K562 (cell line): ENCODE measurements at regions not wholly inside any gene's neighbourhood (a gene's known extent, or its start where the extent isn't known, plus 50 kb on each side); places are given as distances from the start of the nearest gene placed in this dataset.
A peak's percentile ranks its signal among the peaks of the same experiment; 100 is the strongest.

Experiments
- ARNT ChIP-seq, 2 experiments: fragments of 450-650 bp; IDR thresholded peaks; 2 replicates each; pipeline ENCODE4 v1.6.1; 2016; ENCODE audit warnings: mild to moderate bottlenecking in 1 of 2
- ASH1L ChIP-seq: fragments of 450-650 bp; IDR thresholded peaks from 2 replicates; pipeline ENCODE4 v1.6.1; 2018; ENCODE audit warnings: borderline replicate concordance, mild to moderate bottlenecking, low read depth; ENCODE audit not compliant: partially characterized antibody
- BCL6 ChIP-seq: fragments of 250-450 bp; sonication (Bioruptor Pico); IDR thresholded peaks from 2 replicates; pipeline ENCODE4 v1.4.0; 2020
- CC2D1A ChIP-seq: fragments of 450-650 bp; IDR thresholded peaks from 2 replicates; pipeline ENCODE4 v1.6.1; 2017; ENCODE audit warnings: mild to moderate bottlenecking
- CREB1 ChIP-seq, 2 experiments: sonication (generic) in 1 of 2; formaldehyde crosslinking in 1 of 2; IDR thresholded peaks; 2 replicates each; pipeline versions ENCODE4 v1.6.1 to v1.8.0; 2012 to 2022; ENCODE audit warnings: inconsistent platforms in 1 of 2, mild to moderate bottlenecking in 1 of 2, missing genetic modification reagents in 1 of 2, moderate library complexity in 1 of 2
- FOXK2 ChIP-seq, 2 experiments: fragments of 450-650 bp; IDR thresholded peaks in 1 of 2; conservative IDR thresholded peaks in 1 of 2; 2 replicates each; pipeline ENCODE4 v1.6.1; 2016; ENCODE audit warnings: low read depth in 2 of 2, mild to moderate bottlenecking in 1 of 2
- HDAC1 ChIP-seq, 2 experiments: fragments of 450-650 bp; IDR thresholded peaks; 2 replicates each; pipeline ENCODE4 v1.6.1; 2016 to 2017; ENCODE audit warnings: inconsistent platforms in 1 of 2, mild to moderate bottlenecking in 1 of 2, moderate library complexity in 1 of 2
- HNRNPK ChIP-seq: fragments of 200-400 bp; formaldehyde crosslinking; IDR thresholded peaks from one replicate; pipeline ENCODE4 v1.6.1; 2018; ENCODE audit warnings: mild to moderate bottlenecking, low read depth, low read length; ENCODE audit not compliant: poor library complexity, severe bottlenecking
- IFI16 ChIP-seq: fragments of 250-450 bp; sonication (Bioruptor Pico); IDR thresholded peaks from 2 replicates; pipeline ENCODE4 v2.1.2; 2022; ENCODE audit warnings: mild to moderate bottlenecking, inconsistent platforms
- KDM5B ChIP-seq: fragments of 200-600 bp; sonication (generic); IDR thresholded peaks from 2 replicates; pipeline ENCODE4 v1.6.1; 2012; ENCODE audit warnings: low read depth, mild to moderate bottlenecking, moderate library complexity, low read length, control low read depth, inconsistent platforms; ENCODE audit not compliant: insufficient replicate concordance
- NCOR1 ChIP-seq: fragments of 450-650 bp; IDR thresholded peaks from 2 replicates; pipeline ENCODE4 v1.6.1; 2016; ENCODE audit warnings: mild to moderate bottlenecking, moderate library complexity
- RBM22 ChIP-seq: fragments of 200-400 bp; formaldehyde crosslinking; IDR thresholded peaks from 2 replicates; pipeline ENCODE4 v1.6.1; 2018; ENCODE audit warnings: low read length, low read depth; ENCODE audit not compliant: poor library complexity, severe bottlenecking
- SMARCA4 ChIP-seq: fragments of 450-650 bp; IDR thresholded peaks from 2 replicates; pipeline ENCODE4 v1.6.1; 2016
- TCF15 ChIP-seq: fragments of 250-450 bp; sonication (Bioruptor Pico); IDR thresholded peaks from 2 replicates; pipeline ENCODE4 v1.8.0; 2022; ENCODE audit warnings: moderate library complexity, mild to moderate bottlenecking, inconsistent platforms
- TRIM24 ChIP-seq, 2 experiments: fragments of 450-650 bp; IDR thresholded peaks; 2 replicates each; pipeline ENCODE4 v1.6.1; 2016
- ZBTB5 ChIP-seq: fragments of 450-650 bp; IDR thresholded peaks from 2 replicates; pipeline ENCODE4 v1.6.1; 2017; ENCODE audit warnings: antibody characterized with exemption
- ZEB2 ChIP-seq: fragments of 450-650 bp; IDR thresholded peaks from 2 replicates; pipeline ENCODE4 v1.6.1; 2016
- ZNF589 ChIP-seq: fragments of 200-800 bp; sonication (Bioruptor generic); IDR thresholded peaks from 2 replicates; pipeline ENCODE4 v1.6.1; 2016; ENCODE audit warnings: low read depth, missing genetic modification characterization, missing compliant biosample characterization
- ZNF830 ChIP-seq: fragments of 250-450 bp; sonication (Bioruptor Pico); IDR thresholded peaks from 2 replicates; pipeline ENCODE4 v1.5.0; 2021; ENCODE audit warnings: mild to moderate bottlenecking
- TF ChIP-seq, protein P1 (sequence below): sonication (generic); formaldehyde crosslinking; IDR thresholded peaks from 2 replicates; pipeline ENCODE4 v1.8.0; 2022; ENCODE audit warnings: mild to moderate bottlenecking, missing genetic modification reagents
- TF ChIP-seq, protein P2 (sequence below): fragments of 200-400 bp; formaldehyde crosslinking; IDR thresholded peaks from 2 replicates; pipeline ENCODE4 v1.6.1; 2017; ENCODE audit warnings: mild to moderate bottlenecking, low read depth, low read length, moderate library complexity
- TF ChIP-seq, protein P3 (sequence below): sonication (generic); IDR thresholded peaks from 2 replicates; pipeline ENCODE4 v1.6.1; 2016

DNA sequence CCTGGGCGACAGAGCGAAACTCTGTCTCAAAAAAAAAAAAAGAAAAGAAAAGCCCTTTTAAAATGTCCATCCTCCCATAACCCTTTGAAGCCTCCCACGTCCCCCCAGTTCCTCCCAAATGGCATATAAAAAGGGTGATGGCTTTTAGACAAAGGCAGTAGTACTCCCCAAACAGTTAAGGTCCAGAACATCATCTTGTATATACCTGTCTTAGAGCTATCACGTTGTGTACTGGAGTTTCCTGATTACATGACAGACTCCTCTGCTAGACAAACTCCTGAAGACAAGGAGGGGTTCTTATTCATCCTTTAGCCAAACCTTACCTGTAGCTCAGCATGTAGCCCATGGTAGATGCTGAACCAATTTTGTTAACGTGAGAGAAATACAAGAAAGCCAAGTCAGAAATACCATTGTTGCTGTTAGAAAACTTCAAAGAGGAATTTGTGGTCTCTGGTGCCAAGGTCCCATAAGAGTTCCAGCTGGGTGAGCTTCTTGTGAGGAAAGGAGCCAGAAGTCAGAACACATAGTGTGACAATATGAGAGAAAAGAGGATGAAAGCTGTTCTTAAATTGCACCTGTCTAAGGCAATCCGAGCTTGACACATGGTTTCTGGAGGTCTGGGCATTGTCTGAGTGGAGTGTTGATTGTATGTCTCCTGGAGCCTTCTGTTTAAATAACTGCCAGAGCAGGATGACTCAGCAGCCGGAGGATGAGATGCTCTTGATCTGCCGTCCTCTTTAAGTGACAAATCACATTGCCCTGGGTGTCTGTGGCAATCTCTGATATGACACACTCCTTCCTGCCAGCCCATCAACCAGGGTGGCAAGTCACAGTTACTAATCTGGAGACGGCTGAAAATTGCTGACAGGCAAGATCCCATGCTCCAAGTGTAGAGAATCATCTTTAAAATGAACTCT lies 69.1 kb downstream of the ARRDC3 start (continued):
- TF ChIP-seq ZNF830 (CRISPR knock-in tag) (no peak), ZBTB5 (no peak), TCF15 (no peak), FOXK2 (conservative IDR thresholded peaks at IDR 0.05 in 1 of 2, IDR thresholded peaks at IDR 0.05 in 1 of 2; ENCODE audit: low read depth in 2 of 2) (peak in 1 of 2 experiments; percentile 45; a peak in 1 of 4 replicates), ARNT (IDR thresholded peaks at IDR 0.05) (peak in 1 of 2 experiments; percentile 88; a peak in 2 of 4 replicates), HNRNPK (no peak), TRIM24 (IDR thresholded peaks at IDR 0.05) (peak; percentile 85 to 92), NCOR1 (peak; percentile 87), CC2D1A (peak; percentile 51; the same call in 1 of the 2 replicates), SMARCA4 (peak; percentile 91), IFI16 (CRISPR knock-in tag) (no peak), HDAC1 (IDR thresholded peaks at IDR 0.05) (peak in 1 of 2 experiments; percentile 90; a peak in 2 of 4 replicates), ZNF589 (CRISPR knock-in tag) (peak; percentile 87), RBM22 (no peak), BCL6 (0 out of 2 replicates have a peak, but pooled peaks have one; percentile 25), CREB1 (IDR thresholded peaks at IDR 0.05) (peak; percentile 49; the same call in 1 of the 2 replicates), CREB1 (CRISPR knock-in tag; IDR thresholded peaks at IDR 0.05) (0 out of 2 replicates have a peak, but pooled peaks have one; percentile 14), ASH1L (no peak), ZEB2 (peak; percentile 77), KDM5B (peak; percentile 26)
- TF ChIP-seq, protein P1, sequence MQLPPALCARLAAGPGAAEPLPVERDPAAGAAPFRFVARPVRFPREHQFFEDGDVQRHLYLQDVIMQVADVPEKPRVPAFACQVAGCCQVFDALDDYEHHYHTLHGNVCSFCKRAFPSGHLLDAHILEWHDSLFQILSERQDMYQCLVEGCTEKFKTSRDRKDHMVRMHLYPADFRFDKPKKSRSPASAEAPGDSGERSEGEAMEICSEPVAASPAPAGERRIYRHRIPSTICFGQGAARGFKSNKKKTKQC (CRISPR knock-in tag) = no peak
- TF ChIP-seq, protein P2, sequence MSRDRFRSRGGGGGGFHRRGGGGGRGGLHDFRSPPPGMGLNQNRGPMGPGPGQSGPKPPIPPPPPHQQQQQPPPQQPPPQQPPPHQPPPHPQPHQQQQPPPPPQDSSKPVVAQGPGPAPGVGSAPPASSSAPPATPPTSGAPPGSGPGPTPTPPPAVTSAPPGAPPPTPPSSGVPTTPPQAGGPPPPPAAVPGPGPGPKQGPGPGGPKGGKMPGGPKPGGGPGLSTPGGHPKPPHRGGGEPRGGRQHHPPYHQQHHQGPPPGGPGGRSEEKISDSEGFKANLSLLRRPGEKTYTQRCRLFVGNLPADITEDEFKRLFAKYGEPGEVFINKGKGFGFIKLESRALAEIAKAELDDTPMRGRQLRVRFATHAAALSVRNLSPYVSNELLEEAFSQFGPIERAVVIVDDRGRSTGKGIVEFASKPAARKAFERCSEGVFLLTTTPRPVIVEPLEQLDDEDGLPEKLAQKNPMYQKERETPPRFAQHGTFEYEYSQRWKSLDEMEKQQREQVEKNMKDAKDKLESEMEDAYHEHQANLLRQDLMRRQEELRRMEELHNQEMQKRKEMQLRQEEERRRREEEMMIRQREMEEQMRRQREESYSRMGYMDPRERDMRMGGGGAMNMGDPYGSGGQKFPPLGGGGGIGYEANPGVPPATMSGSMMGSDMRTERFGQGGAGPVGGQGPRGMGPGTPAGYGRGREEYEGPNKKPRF = no peak
- TF ChIP-seq, protein P3, sequence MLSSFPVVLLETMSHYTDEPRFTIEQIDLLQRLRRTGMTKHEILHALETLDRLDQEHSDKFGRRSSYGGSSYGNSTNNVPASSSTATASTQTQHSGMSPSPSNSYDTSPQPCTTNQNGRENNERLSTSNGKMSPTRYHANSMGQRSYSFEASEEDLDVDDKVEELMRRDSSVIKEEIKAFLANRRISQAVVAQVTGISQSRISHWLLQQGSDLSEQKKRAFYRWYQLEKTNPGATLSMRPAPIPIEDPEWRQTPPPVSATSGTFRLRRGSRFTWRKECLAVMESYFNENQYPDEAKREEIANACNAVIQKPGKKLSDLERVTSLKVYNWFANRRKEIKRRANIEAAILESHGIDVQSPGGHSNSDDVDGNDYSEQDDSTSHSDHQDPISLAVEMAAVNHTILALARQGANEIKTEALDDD = 0 out of 2 replicates have a peak, but pooled peaks have one; percentile 51
